B cell (primary cell): ENCODE measurements at regions not wholly inside any gene's neighbourhood (a gene's known extent, or its start where the extent isn't known, plus 50 kb on each side); places are given as distances from the start of the nearest gene placed in this dataset.

Experiments
- ATAC-seq: fragments of 200-7000 bp; cut with Tn5 transposase; one replicate; pipeline ENCODE4 v1.10.0; 2021; ENCODE audit warnings: low read depth, mild to moderate bottlenecking, moderate number of reproducible peaks, moderate library complexity
- CTCF ChIA-PET: fragments of 350-600 bp; sonication (Branson Sonifier 250); formaldehyde crosslinking; loops from one replicate; lab custom pipeline; 2021; ENCODE audit warnings: antibody characterized with exemption, inconsistent platforms; lab: Charles Lee
- POLR2A ChIA-PET: fragments of 350-600 bp; sonication (Branson Sonifier 250); formaldehyde crosslinking; loops from one replicate; lab custom pipeline; 2021; ENCODE audit warnings: antibody characterized with exemption; lab: Charles Lee
- DNase-seq: peaks from one replicate; pipeline ENCODE4 v3.0.0; 2013
- H2AFZ ChIP-seq: 2 replicates; pipeline ENCODE4 v1.6.1; 2012; ENCODE audit warnings: mild to moderate bottlenecking, low read depth, low read length; ENCODE audit not compliant: insufficient read depth, poor library complexity, severe bottlenecking
- H3K27ac ChIP-seq, 2 donors: 1 replicate in 1 of 2; 2 replicates in 1 of 2; pipeline ENCODE4 v1.5.1; 2012 to 2013; ENCODE audit warnings: low read length in 2 of 2, mild to moderate bottlenecking in 2 of 2, moderate library complexity in 1 of 2
- H3K27me3 ChIP-seq, 4 experiments: fragments of 200-600 bp in 1 of 4; sonication (generic) in 1 of 4; replicated peaks in 1 of 4; 1 replicate in 2 of 4; 2 replicates in 2 of 4; pipeline versions ENCODE4 v1.6.1 to v1.7.0; 2013 to 2016; ENCODE audit warnings: low read length in 3 of 4, mild to moderate bottlenecking in 2 of 4, mixed read lengths in 1 of 4, moderate library complexity in 1 of 4; ENCODE audit not compliant: insufficient read depth in 4 of 4, control insufficient read depth in 3 of 4; ENCODE audit errors: control extremely low read depth in 1 of 4
- H3K36me3 ChIP-seq, 2 experiments: replicated peaks in 1 of 2; 1 replicate in 1 of 2; 2 replicates in 1 of 2; pipeline versions ENCODE4 v1.6.1 to v1.7.1; 2013; ENCODE audit warnings: low read length in 1 of 2; ENCODE audit not compliant: insufficient read depth in 2 of 2, control insufficient read depth in 1 of 2; ENCODE audit errors: control extremely low read depth in 1 of 2, extremely low read depth in 1 of 2
- H3K4me1 ChIP-seq, 2 donors: fragments of 200-600 bp in 1 of 2; sonication (generic) in 1 of 2; 1 replicate in 1 of 2; 2 replicates in 1 of 2; pipeline versions ENCODE4 v1.5.1 to v1.6.1; 2013 to 2017; ENCODE audit warnings: low read length in 2 of 2; ENCODE audit not compliant: control insufficient read depth in 2 of 2, insufficient read depth in 2 of 2
- H3K4me2 ChIP-seq: replicated peaks from 2 replicates; pipeline ENCODE3; 2012; ENCODE audit warnings: mild to moderate bottlenecking, low read depth, low read length; ENCODE audit not compliant: poor library complexity, severe bottlenecking
- H3K4me3 ChIP-seq, 5 experiments: fragments of 200-600 bp in 1 of 5; sonication (generic) in 1 of 5; 1 replicate in 3 of 5; 2 replicates in 2 of 5; pipeline versions ENCODE4 v1.5.1 to v1.7.0; 2011 to 2016; ENCODE audit warnings: low read length in 4 of 5, mild to moderate bottlenecking in 4 of 5, low read depth in 2 of 5, control low read depth in 1 of 5, moderate library complexity in 1 of 5; ENCODE audit not compliant: insufficient read depth in 1 of 5; ENCODE audit errors: control extremely low read depth in 1 of 5, extremely low read depth in 1 of 5
- H3K79me2 ChIP-seq: fragments of 200-600 bp; sonication (generic); one replicate; pipeline ENCODE4 v1.6.0; 2016; ENCODE audit warnings: low read length; ENCODE audit not compliant: control insufficient read depth, insufficient read depth
- H3K9ac ChIP-seq: fragments of 200-600 bp; sonication (generic); 2 replicates; pipeline ENCODE4 v1.6.1; 2017; ENCODE audit warnings: mild to moderate bottlenecking, low read length, moderate library complexity
- H3K9me3 ChIP-seq, 3 donors: one replicate each; pipeline versions ENCODE4 v1.6.1 to v1.7.1; 2013; ENCODE audit warnings: low read length in 2 of 3; ENCODE audit not compliant: control insufficient read depth in 2 of 3, insufficient read depth in 1 of 3; ENCODE audit errors: control extremely low read depth in 1 of 3
- H4K20me1 ChIP-seq: 2 replicates; pipeline ENCODE4 v1.6.0; 2012; ENCODE audit warnings: mild to moderate bottlenecking, low read length; ENCODE audit not compliant: insufficient read depth, control insufficient read depth, poor library complexity, severe bottlenecking
- H3K27ac Mint-ChIP-seq: one replicate; pipeline ENCODE4 v1.8.0; 2021; ENCODE audit warnings: mixed read lengths
- H3K27me3 Mint-ChIP-seq: one replicate; pipeline ENCODE4 v1.8.0; 2021; ENCODE audit warnings: mixed read lengths
- H3K4me1 Mint-ChIP-seq: one replicate; pipeline ENCODE4 v1.8.0; 2021; ENCODE audit warnings: mixed read lengths
- H3K4me3 Mint-ChIP-seq: one replicate; pipeline ENCODE4 v1.8.0; 2021; ENCODE audit warnings: mixed read lengths
- H3K9me3 Mint-ChIP-seq: one replicate; pipeline ENCODE4 v1.8.0; 2022; ENCODE audit warnings: mixed read lengths; ENCODE audit not compliant: insufficient read depth
- CTCF ChIP-seq: fragments of 200-600 bp; IDR thresholded peaks from one replicate; pipeline ENCODE4 v1.8.0; 2022; ENCODE audit warnings: antibody characterized with exemption, mild to moderate bottlenecking
- EZH2 ChIP-seq: IDR thresholded peaks from 2 replicates; pipeline ENCODE4 v1.6.1; 2012; ENCODE audit warnings: borderline replicate concordance, low read depth, mild to moderate bottlenecking, moderate library complexity, low read length; ENCODE audit not compliant: insufficient read depth, poor library complexity, severe bottlenecking
- intact Hi-C: fragments of 100-400 bp; cut with micrococcal nuclease; formaldehyde crosslinking; loops from one replicate; pipeline ENCODE4 v1.10.0; 2022

GRCh38 chr14:71441126-71441525, 491.1 kb upstream of the RGS6 start:
- POLR2A ChIA-PET = interaction anchor here (0.6 kb wide), 1 partner anchor 51 kb away, joined by 3 read pairs; no protein-coding TSS in a partner anchor

More at GRCh38 chr14:71441126-71441525, 491.1 kb upstream of the RGS6 start:
- no peak overlapping the region for H3K4me3 Mint-ChIP-seq
- CTCF ChIA-PET = no interaction called here
- intact Hi-C loops = no loop called here
- no peak overlapping the region for H3K27ac ChIP-seq
- peaks cover 0 to 5% of the 10 kb centered on the region in 2 donors for H3K4me1 ChIP-seq
- no peaks in the 10 kb centered on the region for H3K9me3 Mint-ChIP-seq
- no peak overlapping the region for H3K4me3 ChIP-seq
- peaks cover 0 to 10% of the 10 kb centered on the region in 2 experiments for H3K36me3 ChIP-seq
- no peak overlapping the region for H2AFZ ChIP-seq
- TF ChIP-seq CTCF = no peak
- no peak for TF ChIP-seq EZH2
- peaks cover 68% of the 10 kb centered on the region for H3K79me2 ChIP-seq
- no peaks in the 10 kb centered on the region for H3K9me3 ChIP-seq
- H3K9ac ChIP-seq = no peak overlapping the region
- H4K20me1 ChIP-seq = peaks cover 30% of the 10 kb centered on the region
- no peak for DNase-seq
- H3K27ac Mint-ChIP-seq = no peak overlapping the region
- H3K27me3 ChIP-seq = no peaks in the 10 kb centered on the region
- no peaks in the 10 kb centered on the region for H3K27me3 Mint-ChIP-seq
- peaks cover 40% of the 10 kb centered on the region for H3K4me1 Mint-ChIP-seq
- no peak overlapping the region for H3K4me2 ChIP-seq
- no peak for ATAC-seq
